T-cell (primary cell): ENCODE measurements at regions not wholly inside any gene's neighbourhood (a gene's known extent, or its start where the extent isn't known, plus 50 kb on each side); places are given as distances from the start of the nearest gene placed in this dataset.

Experiments used
- ATAC-seq, 4 experiments: fragments of 200-7000 bp in 3 of 4; fragments of 150-1000 bp in 1 of 4; cut with Tn5 transposase; replicated peaks in 1 of 4; 1 replicate in 3 of 4; 2 replicates in 1 of 4; pipeline ENCODE4 v1.10.0; 2021; ENCODE audit warnings: moderate library complexity in 3 of 4, mild to moderate bottlenecking in 2 of 4, moderate number of reproducible peaks in 1 of 4
- CTCF ChIA-PET, 2 donors: fragments of 300-600 bp; sonication (Branson Sonifier 250); formaldehyde crosslinking; loops; one replicate each; lab custom pipeline; 2022; ENCODE audit warnings: antibody characterized with exemption in 2 of 2; lab: Charles Lee
- POLR2A ChIA-PET, 2 donors: fragments of 300-600 bp; sonication (Branson Sonifier 250); formaldehyde crosslinking; loops; one replicate each; lab custom pipeline; 2022; ENCODE audit warnings: antibody characterized with exemption in 2 of 2; lab: Charles Lee
- DNase-seq, 35 experiments: peaks; one replicate each; pipeline versions ENCODE4 v3.0.0 to v3.0.0-alpha.2; 2013 to 2023
- H3K27ac ChIP-seq: one replicate; pipeline ENCODE4 v1.5.1; 2013; ENCODE audit warnings: low read length
- H3K27me3 ChIP-seq, 2 experiments: replicated peaks in 1 of 2; 1 replicate in 1 of 2; 2 replicates in 1 of 2; pipeline versions ENCODE4 v1.6.1 to v1.7.0; 2013; ENCODE audit warnings: low read length in 1 of 2, mixed read lengths in 1 of 2; ENCODE audit not compliant: control insufficient read depth in 2 of 2, insufficient read depth in 2 of 2; ENCODE audit errors: extremely low read depth in 1 of 2
- H3K36me3 ChIP-seq, 2 donors: 1 replicate in 1 of 2; 2 replicates in 1 of 2; pipeline versions ENCODE4 v1.6.1 to v1.7.0; 2013; ENCODE audit warnings: low read length in 1 of 2; ENCODE audit not compliant: control insufficient read depth in 2 of 2, insufficient read depth in 1 of 2; ENCODE audit errors: extremely low read depth in 1 of 2
- H3K4me1 ChIP-seq, 2 experiments: 1 replicate in 1 of 2; 2 replicates in 1 of 2; pipeline versions ENCODE4 v1.6.1 to v1.7.0; 2013; ENCODE audit warnings: low read length in 2 of 2, mixed read lengths in 1 of 2; ENCODE audit not compliant: insufficient read depth in 2 of 2, control insufficient read depth in 1 of 2; ENCODE audit errors: extremely low read depth in 1 of 2
- H3K4me3 ChIP-seq, 2 donors: 1 replicate in 1 of 2; 2 replicates in 1 of 2; pipeline versions ENCODE4 v1.5.1 to v1.7.0; 2013; ENCODE audit warnings: mild to moderate bottlenecking in 2 of 2, low read length in 1 of 2, moderate library complexity in 1 of 2; ENCODE audit not compliant: control insufficient read depth in 1 of 2; ENCODE audit errors: extremely low read depth in 1 of 2
- H3K9me3 ChIP-seq: 2 replicates; pipeline ENCODE4 v1.7.0; 2013
- H3K27ac Mint-ChIP-seq, 2 donors: one replicate each; pipeline ENCODE4 v1.8.0; 2020 to 2021; ENCODE audit warnings: mild to moderate bottlenecking in 2 of 2, mixed read lengths in 2 of 2
- H3K27me3 Mint-ChIP-seq, 2 donors: one replicate each; pipeline ENCODE4 v1.8.0; 2021 to 2022; ENCODE audit warnings: mixed read lengths in 2 of 2
- H3K36me3 Mint-ChIP-seq: one replicate; pipeline ENCODE4 v1.8.0; 2021; ENCODE audit warnings: mixed read lengths
- H3K4me1 Mint-ChIP-seq, 3 donors: one replicate each; pipeline ENCODE4 v1.8.0; 2020 to 2022; ENCODE audit warnings: mixed read lengths in 3 of 3, mild to moderate bottlenecking in 1 of 3
- H3K4me3 Mint-ChIP-seq, 3 donors: one replicate each; pipeline ENCODE4 v1.8.0; 2020 to 2022; ENCODE audit warnings: mild to moderate bottlenecking in 3 of 3, mixed read lengths in 3 of 3, moderate library complexity in 3 of 3
- H3K9me3 Mint-ChIP-seq, 3 donors: one replicate each; pipeline ENCODE4 v1.8.0; 2020 to 2022; ENCODE audit warnings: mixed read lengths in 3 of 3
- WGBS: methylation state at CpG from one replicate; pipeline ENCODE4 v1.1.5; 2013; ENCODE audit warnings: missing lambda C conversion rate; ENCODE audit not compliant: insufficient coverage; 5-methylcytosine and 5-hydroxymethylcytosine counted together

DNA sequence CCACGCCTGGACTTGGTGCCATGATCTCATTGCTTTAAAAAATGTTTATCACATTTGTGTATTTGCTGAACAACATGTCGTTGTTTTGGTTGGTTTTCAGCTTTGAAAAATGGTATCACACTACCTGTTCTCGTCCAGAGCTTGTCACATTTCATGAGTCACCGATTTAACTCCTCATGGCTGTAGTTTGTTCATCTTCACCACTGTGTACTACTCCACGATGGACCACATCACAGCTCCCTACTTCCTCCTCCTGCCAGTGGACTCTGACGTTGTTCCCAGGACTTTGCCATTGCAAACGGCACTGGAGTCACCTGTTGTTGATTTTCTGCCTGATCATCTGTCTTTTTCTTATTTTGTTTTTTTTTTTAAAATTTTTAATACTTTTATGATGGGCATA is 157.7 kb downstream of the ERMARD start:
- Histone ChIP-seq H3K4me3 (no peak overlapping the region), H3K27me3 (peaks cover 0 to 29% of the 10 kb centered on the region in 2 experiments), H3K36me3 (no peaks in the 10 kb centered on the region), H3K9me3 (no peaks in the 10 kb centered on the region), H3K4me1 (no peaks in the 10 kb centered on the region), H3K27ac (no peak overlapping the region)
- Mint-ChIP-seq H3K27me3 (peaks cover 7 to 20% of the 10 kb centered on the region in 2 donors), H3K36me3 (no peaks in the 10 kb centered on the region), H3K4me3 (no peak overlapping the region), H3K4me1 (peaks cover 6 to 9% (median 8%) of the 10 kb centered on the region in 3 donors), H3K9me3 (no peaks in the 10 kb centered on the region), H3K27ac (no peak overlapping the region)
- POLR2A ChIA-PET: no interaction called here
- 78% methylated on average over 4 of the region's 7 CpGs for WGBS
- no peak for DNase-seq
- ATAC-seq: no peak
- CTCF ChIA-PET: no interaction called here

DNA sequence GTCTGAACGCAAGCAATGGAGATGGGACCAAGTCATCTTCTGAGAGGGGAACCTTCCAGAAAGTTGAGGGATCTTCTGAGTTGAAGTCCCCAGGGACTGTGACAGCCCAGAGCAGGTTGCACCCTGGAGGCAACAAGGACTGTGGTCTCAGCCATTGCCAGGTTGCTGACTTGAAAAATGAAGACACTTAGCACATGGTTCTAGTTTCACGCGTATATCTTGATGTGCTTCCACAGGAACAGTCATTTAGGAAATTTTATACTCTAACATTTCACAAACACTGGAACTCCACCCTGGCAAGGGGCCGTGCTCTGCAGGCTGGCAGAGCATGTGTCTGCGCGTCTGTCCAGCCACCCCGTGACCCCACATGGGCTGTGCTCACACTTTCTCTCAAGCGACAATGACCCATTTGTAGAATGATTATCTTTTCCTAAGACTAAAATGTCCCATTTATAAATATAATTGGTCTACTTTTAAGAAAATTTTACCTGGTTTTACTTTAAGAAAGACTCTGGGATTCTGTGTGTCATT is 157.0 kb downstream of the ERMARD start:
- POLR2A ChIA-PET: no interaction called here
- H3K4me1 Mint-ChIP-seq: peaks cover 6% of the 10 kb centered on the region in 3 donors

DNA sequence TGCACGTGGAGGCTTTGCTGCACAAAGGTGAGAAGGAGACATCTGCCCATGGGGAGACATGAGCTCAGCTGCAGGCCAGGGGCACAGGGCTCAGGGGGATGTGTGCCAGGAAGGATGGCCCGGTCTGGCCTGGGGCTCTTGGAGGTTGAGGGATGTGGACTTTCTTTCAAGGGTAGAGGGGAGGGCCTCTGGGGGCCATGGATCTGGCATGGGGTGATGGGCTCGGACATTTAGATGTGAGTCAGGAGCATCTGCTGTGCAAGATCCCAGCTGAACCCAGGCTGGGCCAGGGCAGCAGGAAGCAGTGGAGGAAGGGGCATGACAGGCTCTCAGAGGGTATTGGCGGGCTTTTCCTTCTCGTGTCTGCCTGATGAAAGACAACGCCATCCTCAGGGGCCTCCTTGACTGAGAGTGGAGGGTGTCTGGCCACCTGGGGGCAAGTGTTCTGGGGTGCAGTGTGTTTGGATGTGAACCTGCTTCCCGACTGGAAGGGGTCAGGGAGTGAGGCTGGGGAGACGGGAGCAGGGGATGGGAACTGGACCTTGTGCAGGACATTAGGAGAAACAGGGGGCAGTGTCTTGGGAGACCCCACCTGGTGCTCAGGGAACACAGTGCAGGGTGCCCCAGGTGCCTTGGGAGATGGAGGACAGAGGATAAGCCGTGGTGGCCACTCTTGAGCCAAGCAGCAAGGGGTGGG is 156.1 kb downstream of the ERMARD start:
- ATAC-seq: no peak

More for the DNA sequence above, 157.0 kb downstream of the ERMARD start:
- peaks cover 0 to 30% of the 10 kb centered on the region in 2 experiments for H3K27me3 ChIP-seq
- Mint-ChIP-seq H3K36me3 (no peaks in the 10 kb centered on the region), H3K9me3 (no peaks in the 10 kb centered on the region), H3K27me3 (peaks cover 4 to 15% of the 10 kb centered on the region in 2 donors), H3K4me3 (no peak overlapping the region), H3K27ac (no peak overlapping the region)
- CTCF ChIA-PET: no interaction called here
- H3K27ac ChIP-seq: no peak overlapping the region
- 94% methylated on average over 4 of the region's 8 CpGs for WGBS
- no peaks in the 10 kb centered on the region for H3K36me3 ChIP-seq
- no peak overlapping the region for H3K4me3 ChIP-seq
- no peak for DNase-seq
- H3K4me1 ChIP-seq: no peaks in the 10 kb centered on the region
- no peak for ATAC-seq
- H3K9me3 ChIP-seq: no peaks in the 10 kb centered on the region

DNA sequence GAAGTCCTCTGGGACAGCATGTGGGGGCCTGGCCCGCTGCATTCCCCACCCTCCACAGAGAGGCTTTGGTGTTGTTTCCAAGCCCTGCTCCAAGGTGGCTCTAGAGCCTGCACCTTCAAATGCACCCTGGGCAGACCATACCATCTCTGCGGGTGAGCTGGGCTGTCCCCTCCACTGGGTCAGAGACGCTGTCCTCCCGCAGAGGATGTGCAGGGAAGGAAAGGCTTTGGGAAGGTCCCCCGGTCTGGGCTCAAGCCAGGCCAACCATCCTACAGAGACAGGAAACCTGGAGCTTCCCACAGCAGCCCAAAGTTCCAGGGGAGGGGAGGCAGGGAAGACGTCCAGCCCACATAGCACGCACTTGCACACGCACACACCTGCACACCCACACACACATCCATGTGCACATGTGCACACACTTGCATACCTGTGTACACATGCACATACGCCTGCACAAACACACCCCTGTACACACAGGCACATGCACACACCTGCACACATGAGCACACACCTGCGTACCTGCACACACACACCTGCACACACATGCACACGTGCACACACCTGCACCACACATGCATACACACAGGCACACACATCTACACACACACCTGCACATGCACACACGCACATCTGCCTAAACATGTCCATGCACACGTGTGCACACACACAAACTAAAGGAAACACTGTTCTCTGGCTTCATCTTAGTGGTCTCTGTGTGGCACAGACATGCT is 155.4 kb downstream of the ERMARD start:
- H3K27ac ChIP-seq: no peak overlapping the region
- H3K36me3 Mint-ChIP-seq: no peaks in the 10 kb centered on the region
- 88% methylated on average over 7 of the region's 13 CpGs for WGBS

More for the DNA sequence above, 156.1 kb downstream of the ERMARD start:
- Histone ChIP-seq H3K4me1 (no peaks in the 10 kb centered on the region), H3K9me3 (no peaks in the 10 kb centered on the region), H3K4me3 (no peak overlapping the region), H3K27me3 (peaks cover 0 to 36% of the 10 kb centered on the region in 2 experiments), H3K36me3 (no peaks in the 10 kb centered on the region), H3K27ac (no peak overlapping the region)
- Mint-ChIP-seq H3K27me3 (peaks cover 4 to 9% of the 10 kb centered on the region in 2 donors), H3K27ac (no peak overlapping the region), H3K9me3 (no peaks in the 10 kb centered on the region), H3K36me3 (no peaks in the 10 kb centered on the region), H3K4me3 (no peak overlapping the region), H3K4me1 (no peaks in the 10 kb centered on the region)
- ChIA-PET CTCF (no interaction called here), POLR2A (no interaction called here)
- 74% methylated on average over 9 of the region's 9 CpGs for WGBS
- no peak for DNase-seq

DNA sequence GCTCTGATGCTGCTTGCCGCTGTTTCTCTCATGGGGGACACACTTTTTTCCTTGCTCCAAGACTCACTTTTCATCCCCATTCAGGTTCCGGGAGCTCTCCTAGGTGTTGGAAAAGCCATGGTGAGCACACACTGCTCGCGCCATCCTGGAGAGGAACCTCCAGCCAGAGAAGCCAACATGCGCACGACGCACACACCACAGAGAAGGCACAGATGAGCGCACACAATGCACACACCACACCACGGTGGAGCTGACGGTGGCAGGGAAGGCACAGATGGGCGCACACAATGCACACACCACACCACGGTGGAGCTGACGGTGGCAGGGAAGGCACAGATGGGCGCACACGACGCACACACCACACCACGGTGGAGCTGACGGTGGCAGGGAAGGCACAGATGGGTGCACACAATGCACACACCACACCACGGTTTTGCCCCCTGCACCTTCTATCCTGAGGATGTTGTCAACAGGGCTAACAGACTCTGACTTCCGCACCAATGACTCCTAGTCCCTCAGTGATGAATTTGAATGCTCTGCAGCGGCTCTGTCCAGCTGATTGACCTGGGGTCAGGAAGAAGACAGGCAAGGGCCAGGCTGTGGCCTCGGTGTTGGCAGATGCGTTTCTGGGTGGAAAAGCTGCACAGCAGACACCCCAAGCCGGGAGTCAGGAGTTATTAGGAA is 154.7 kb downstream of the ERMARD start:
- DNase-seq (no peak), ATAC-seq (no peak)
- no peaks in the 10 kb centered on the region for H3K4me1 ChIP-seq
- Mint-ChIP-seq H3K27ac (peak overlapping the region in 1 of 2 donors; percentile 66), H3K4me3 (no peak overlapping the region), H3K36me3 (no peaks in the 10 kb centered on the region), H3K27me3 (peaks cover 3 to 8% of the 10 kb centered on the region in 2 donors), H3K4me1 (no peaks in the 10 kb centered on the region), H3K9me3 (no peaks in the 10 kb centered on the region)
- no peak overlapping the region for H3K27ac ChIP-seq
- peaks cover 0 to 37% of the 10 kb centered on the region in 2 experiments for H3K27me3 ChIP-seq
- POLR2A ChIA-PET: no interaction called here
- WGBS: 91% methylated on average over 19 of the region's 24 CpGs
- no peak overlapping the region for H3K4me3 ChIP-seq
- H3K9me3 ChIP-seq: no peaks in the 10 kb centered on the region
- H3K36me3 ChIP-seq: no peaks in the 10 kb centered on the region
- CTCF ChIA-PET: no interaction called here

More for the DNA sequence above, 155.4 kb downstream of the ERMARD start:
- Mint-ChIP-seq H3K27me3 (peaks cover 3 to 8% of the 10 kb centered on the region in 2 donors), H3K9me3 (no peaks in the 10 kb centered on the region), H3K4me3 (no peak overlapping the region), H3K27ac (no peak overlapping the region), H3K4me1 (no peaks in the 10 kb centered on the region)
- Histone ChIP-seq H3K36me3 (no peaks in the 10 kb centered on the region), H3K9me3 (no peaks in the 10 kb centered on the region), H3K27me3 (peaks cover 0 to 41% of the 10 kb centered on the region in 2 experiments), H3K4me3 (no peak overlapping the region), H3K4me1 (no peaks in the 10 kb centered on the region)
- ChIA-PET POLR2A (no interaction called here), CTCF (no interaction called here)
- ATAC-seq: no peak
- DNase-seq: no peak

DNA sequence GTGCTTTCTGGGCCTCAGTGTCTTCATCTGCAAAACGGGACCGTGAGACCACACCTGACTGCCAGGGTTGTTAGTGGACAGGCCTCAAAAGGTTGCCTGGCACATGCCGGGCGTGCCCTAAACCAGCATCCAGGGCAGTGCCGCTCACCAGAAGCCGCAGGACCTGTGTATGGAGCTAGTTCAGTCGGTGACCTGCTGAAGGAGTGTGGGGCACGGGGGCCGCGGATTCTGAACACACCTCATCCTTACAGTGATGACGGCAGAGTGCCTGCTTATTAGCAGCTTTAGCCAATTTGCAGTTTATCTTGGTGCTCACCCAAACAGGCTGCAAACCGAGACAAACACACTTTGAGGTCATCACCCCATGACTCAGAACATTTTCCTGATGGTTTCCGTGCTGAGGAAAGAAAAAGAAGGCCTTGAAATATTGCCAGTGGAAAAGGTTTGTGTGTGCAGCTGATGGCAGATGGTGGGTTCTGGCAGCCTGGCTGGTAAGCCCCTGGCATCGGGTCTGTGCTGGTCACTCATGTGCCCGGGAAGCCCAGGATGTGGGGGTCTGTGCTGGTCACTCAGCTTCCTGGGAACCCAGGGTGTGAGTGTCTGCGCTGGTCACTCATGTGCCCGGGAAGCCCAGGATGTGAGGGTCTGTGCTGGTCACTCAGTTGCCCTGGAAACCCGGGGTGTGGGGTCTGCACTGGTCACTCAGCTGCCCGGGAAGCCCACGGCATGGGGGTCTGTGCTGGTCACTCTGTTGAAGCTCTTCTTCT is 153.8 kb downstream of the ERMARD start:
- no peak overlapping the region for H3K4me3 ChIP-seq
- H3K9me3 Mint-ChIP-seq: no peaks in the 10 kb centered on the region
- DNase-seq (no peak), ATAC-seq (no peak)
- no peak overlapping the region for H3K27ac ChIP-seq
- ChIA-PET CTCF (no interaction called here), POLR2A (no interaction called here)
- H3K27me3 ChIP-seq: peaks cover 0 to 35% of the 10 kb centered on the region in 2 experiments
- H3K36me3 ChIP-seq: no peaks in the 10 kb centered on the region
- no peak overlapping the region for H3K27ac Mint-ChIP-seq
- no peaks in the 10 kb centered on the region for H3K4me1 Mint-ChIP-seq
- no peak overlapping the region for H3K4me3 Mint-ChIP-seq
- H3K27me3 Mint-ChIP-seq: peaks cover 3 to 8% of the 10 kb centered on the region in 2 donors
- no peaks in the 10 kb centered on the region for H3K36me3 Mint-ChIP-seq
- no peaks in the 10 kb centered on the region for H3K9me3 ChIP-seq
- WGBS: 76% methylated on average over 13 of the region's 20 CpGs
- no peaks in the 10 kb centered on the region for H3K4me1 ChIP-seq
